ENCODE measurements at regions not wholly inside any gene's neighbourhood (a gene's known extent, or its start where the extent isn't known, plus 50 kb on each side); places are given as distances from the start of the nearest gene placed in this dataset.

DNA sequence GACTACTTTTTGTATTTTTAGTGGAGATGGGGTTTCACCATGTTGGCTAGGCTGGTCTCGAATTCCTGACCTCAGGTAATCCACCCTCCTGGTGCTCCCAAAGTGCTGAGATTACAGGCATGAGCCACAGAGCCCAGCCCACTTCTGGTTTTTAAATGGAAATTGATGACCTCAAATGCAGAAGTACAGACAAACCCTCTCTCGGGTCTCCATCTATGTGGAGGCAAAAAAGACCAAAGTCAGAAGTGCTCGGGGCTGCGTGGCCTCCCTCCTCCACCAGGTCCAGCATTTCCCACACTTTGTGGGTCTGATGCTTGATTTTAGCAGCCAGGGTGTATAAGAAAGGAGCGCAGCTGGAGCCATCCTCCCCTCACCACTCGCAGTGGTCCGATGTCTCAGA, 187.3 kb upstream of the AUTS2 start:
- H3K9me3 ChIP-seq (ENCODE audit: low read length): no peaks in the 10 kb centered on the region
- no peak overlapping the region for H3K27ac ChIP-seq (ENCODE audit: low read depth, low read length)
- ChIA-PET POLR2A (no interaction called here), CTCF (no interaction called here)
- no peaks in the 10 kb centered on the region for H3K4me1 ChIP-seq (ENCODE audit: insufficient read depth, low read length)
- DNase-seq: no peak
- peaks cover 0 to 10% (median 5%) of the 10 kb centered on the region in 5 donors for H3K9me3 Mint-ChIP-seq
- H3K36me3 Mint-ChIP-seq: no peaks in the 10 kb centered on the region
- H3K27ac Mint-ChIP-seq: no peak overlapping the region
- no peak overlapping the region for H3K4me3 Mint-ChIP-seq
- H3K27me3 Mint-ChIP-seq: peaks cover 0 to 2% of the 10 kb centered on the region in 2 donors
- H3K27me3 ChIP-seq (ENCODE audit: insufficient read depth, low read length, poor library complexity, severe bottlenecking): no peaks in the 10 kb centered on the region
- H3K36me3 ChIP-seq (ENCODE audit: insufficient read depth, low read length): no peaks in the 10 kb centered on the region
- H3K4me3 ChIP-seq (ENCODE audit: low read length): no peak overlapping the region
- H3K4me1 Mint-ChIP-seq: no peaks in the 10 kb centered on the region

DNA sequence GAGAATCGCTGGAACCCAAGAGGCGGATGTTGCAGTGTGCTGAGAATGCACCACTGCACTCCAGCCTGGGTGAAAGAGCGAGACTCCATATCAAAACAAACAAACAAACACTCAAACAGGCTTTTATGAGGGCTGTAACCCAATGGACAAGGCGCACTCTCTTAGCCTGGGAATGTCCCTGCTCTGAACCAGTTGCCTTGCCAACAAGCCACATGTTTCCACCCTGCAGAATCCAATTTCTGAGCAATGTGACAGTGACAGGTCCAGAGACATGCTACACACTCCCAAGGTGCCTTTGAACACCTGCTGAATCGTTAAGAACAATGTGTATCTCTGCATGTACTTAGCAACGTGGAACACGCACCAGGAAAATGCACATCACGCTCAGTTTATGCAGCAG, 186.8 kb upstream of the AUTS2 start:
- H3K4me1 Mint-ChIP-seq: no peaks in the 10 kb centered on the region
- peaks cover 0 to 10% (median 5%) of the 10 kb centered on the region in 5 donors for H3K9me3 Mint-ChIP-seq
- POLR2A ChIA-PET: no interaction called here

DNA sequence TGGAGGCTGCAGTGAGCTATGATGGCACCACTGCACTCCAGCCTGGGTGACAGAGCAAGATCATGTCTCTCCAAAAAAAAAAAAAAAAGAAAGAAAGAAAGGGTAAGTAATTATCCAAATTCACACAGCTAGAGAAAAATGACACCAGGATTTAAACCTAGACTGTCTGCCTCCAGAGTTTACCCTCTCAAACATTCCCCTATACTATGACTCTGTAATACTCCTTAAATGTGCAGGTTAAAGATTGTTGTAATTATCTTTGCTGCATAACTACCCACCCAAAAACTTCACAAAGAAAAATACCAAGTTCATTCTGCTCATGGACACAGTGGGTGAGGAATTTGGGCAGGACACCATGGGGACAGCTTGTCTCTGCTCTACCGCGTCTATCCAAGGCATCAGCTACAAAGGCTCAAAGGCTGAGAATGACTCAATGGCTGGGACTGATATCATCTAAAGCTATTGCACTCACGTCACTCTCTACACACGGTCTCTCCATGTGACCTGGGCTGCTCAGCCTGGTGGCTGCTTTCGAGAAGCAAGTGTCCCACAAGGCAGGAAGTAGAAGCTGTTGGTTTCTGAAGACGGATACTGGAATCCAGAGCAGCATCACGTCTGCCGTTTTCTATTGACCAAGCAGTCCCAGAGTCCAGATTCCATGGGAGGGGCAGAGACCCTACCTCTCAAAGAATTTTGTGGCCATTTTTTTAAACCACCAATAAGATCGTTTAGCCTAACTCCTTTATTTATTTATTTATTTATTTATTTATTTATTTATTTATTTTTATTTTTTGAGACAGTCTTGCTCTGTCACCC, 185.7 kb upstream of the AUTS2 start:
- no peak overlapping the region for H3K4me3 ChIP-seq (ENCODE audit: low read length)
- Mint-ChIP-seq H3K4me3 (no peak overlapping the region), H3K4me1 (no peaks in the 10 kb centered on the region), H3K27me3 (peaks cover 0 to 2% of the 10 kb centered on the region in 2 donors), H3K36me3 (no peaks in the 10 kb centered on the region), H3K27ac (peak overlapping the region in 1 of 8 donors; percentile 12), H3K9me3 (peaks cover 0 to 10% (median 5%) of the 10 kb centered on the region in 5 donors)
- H3K27ac ChIP-seq (ENCODE audit: low read depth, low read length): no peak overlapping the region
- POLR2A ChIA-PET: no interaction called here
- H3K4me1 ChIP-seq (ENCODE audit: insufficient read depth, low read length): no peaks in the 10 kb centered on the region
- peak in 1 of 5 donors; percentile 1 for DNase-seq
- no peaks in the 10 kb centered on the region for H3K36me3 ChIP-seq (ENCODE audit: insufficient read depth, low read length)
- H3K9me3 ChIP-seq (ENCODE audit: low read length): no peaks in the 10 kb centered on the region
- H3K27me3 ChIP-seq (ENCODE audit: insufficient read depth, low read length, poor library complexity, severe bottlenecking): no peaks in the 10 kb centered on the region
- CTCF ChIA-PET: no interaction called here

More for the DNA sequence above, 186.8 kb upstream of the AUTS2 start:
- Histone ChIP-seq H3K27me3 (ENCODE audit: insufficient read depth, low read length, poor library complexity, severe bottlenecking) (no peaks in the 10 kb centered on the region), H3K27ac (ENCODE audit: low read depth, low read length) (no peak overlapping the region), H3K4me1 (ENCODE audit: insufficient read depth, low read length) (no peaks in the 10 kb centered on the region), H3K4me3 (ENCODE audit: low read length) (no peak overlapping the region), H3K9me3 (ENCODE audit: low read length) (no peaks in the 10 kb centered on the region), H3K36me3 (ENCODE audit: insufficient read depth, low read length) (no peaks in the 10 kb centered on the region)
- Mint-ChIP-seq H3K27ac (no peak overlapping the region), H3K36me3 (no peaks in the 10 kb centered on the region), H3K4me3 (no peak overlapping the region), H3K27me3 (peaks cover 0 to 2% of the 10 kb centered on the region in 2 donors)
- DNase-seq: no peak
- CTCF ChIA-PET: no interaction called here

DNA sequence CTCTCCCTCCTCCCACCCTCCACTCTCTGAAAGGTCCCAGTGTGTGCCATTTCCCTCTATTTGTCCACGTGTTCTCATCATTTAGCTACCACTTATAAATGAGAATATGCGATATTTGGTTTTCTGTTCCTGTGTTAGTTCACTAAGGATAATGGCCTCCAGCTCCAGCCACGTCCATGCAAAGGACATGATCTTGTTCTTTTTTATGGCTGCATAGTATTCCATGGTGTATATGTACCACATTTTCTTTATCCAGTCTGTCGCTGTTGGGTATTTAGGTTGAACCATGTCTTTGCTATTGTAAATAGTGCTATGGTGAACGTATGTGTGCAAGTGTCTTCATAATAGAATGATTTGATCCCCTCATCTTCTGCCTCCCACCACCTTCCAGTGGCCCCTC, 183.7 kb upstream of the AUTS2 start:
- H3K4me3 Mint-ChIP-seq: no peak overlapping the region
- Histone ChIP-seq H3K4me3 (ENCODE audit: low read length) (no peak overlapping the region), H3K27ac (ENCODE audit: low read depth, low read length) (no peak overlapping the region), H3K9me3 (ENCODE audit: low read length) (no peaks in the 10 kb centered on the region), H3K4me1 (ENCODE audit: insufficient read depth, low read length) (no peaks in the 10 kb centered on the region), H3K36me3 (ENCODE audit: insufficient read depth, low read length) (no peaks in the 10 kb centered on the region), H3K27me3 (ENCODE audit: insufficient read depth, low read length, poor library complexity, severe bottlenecking) (no peaks in the 10 kb centered on the region)
- POLR2A ChIA-PET: interaction anchor here (0.7 kb wide), 1 partner anchor 129 kb away, joined by 3 read pairs; no protein-coding TSS in a partner anchor
- H3K27me3 Mint-ChIP-seq: peaks cover 0 to 3% of the 10 kb centered on the region in 2 donors
- no peak for DNase-seq
- no peak overlapping the region for H3K27ac Mint-ChIP-seq
- H3K9me3 Mint-ChIP-seq: peaks cover 0 to 12% (median 7%) of the 10 kb centered on the region in 5 donors
- H3K4me1 Mint-ChIP-seq: no peaks in the 10 kb centered on the region
- CTCF ChIA-PET: no interaction called here
- no peaks in the 10 kb centered on the region for H3K36me3 Mint-ChIP-seq

DNA sequence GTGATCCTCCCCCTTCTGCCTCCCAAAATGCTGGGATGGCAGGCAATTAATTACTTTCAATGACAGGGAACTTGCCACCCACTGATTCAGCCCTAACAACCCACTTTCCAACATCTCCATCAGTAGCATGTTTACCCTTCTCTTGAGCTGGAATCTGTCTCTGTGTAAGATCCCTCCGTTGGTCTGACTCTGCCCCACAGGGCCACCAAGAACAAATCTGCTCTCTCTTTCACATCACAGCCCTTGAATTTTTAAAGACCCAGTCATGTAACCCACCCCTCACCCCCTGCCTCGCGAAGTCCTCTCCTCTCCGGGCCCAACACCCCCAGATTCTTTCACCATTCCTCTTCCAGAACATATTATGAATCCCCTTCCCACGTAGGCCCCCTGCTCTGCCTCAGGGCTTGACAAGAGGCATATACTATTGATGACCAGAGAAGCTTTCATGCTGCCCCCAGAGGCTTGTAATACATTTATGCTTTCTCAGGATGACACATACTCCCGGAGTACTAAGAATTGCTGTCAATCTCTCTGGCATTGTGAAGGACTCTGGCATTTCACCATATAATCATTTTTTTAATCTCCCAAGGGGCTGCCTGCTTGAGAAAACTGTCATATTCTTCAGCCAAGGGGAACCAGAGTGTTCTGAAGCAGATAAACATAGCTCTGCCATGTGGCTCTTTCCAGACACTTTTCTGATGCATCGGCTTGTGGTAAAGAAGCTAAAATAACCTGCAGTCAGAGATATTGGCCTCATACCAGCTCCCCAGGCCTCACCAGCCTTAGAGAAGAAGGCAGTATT, 179.2 kb upstream of the AUTS2 start:
- no peaks in the 10 kb centered on the region for H3K36me3 Mint-ChIP-seq

DNA sequence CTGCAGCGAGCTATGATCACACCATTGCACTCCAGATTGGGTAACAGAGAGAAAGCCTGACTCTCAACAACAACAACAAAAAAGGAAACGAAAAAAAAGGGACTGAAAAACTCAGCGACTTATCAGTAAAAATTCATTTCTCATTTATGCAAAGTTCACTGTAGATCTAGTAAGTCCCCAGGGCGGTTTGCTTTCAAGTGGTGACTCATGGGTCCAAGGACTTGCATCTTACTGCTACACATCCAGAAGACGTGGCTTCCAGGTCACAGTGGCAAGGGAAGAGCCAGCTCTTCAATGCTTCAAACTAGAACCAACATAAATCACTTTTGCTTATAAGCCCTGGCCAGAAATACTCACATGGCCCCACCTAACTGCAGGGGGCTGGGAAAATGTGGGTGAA, 178.3 kb upstream of the AUTS2 start:
- no peaks in the 10 kb centered on the region for H3K27me3 ChIP-seq (ENCODE audit: insufficient read depth, low read length, poor library complexity, severe bottlenecking)
- no peak overlapping the region for H3K4me3 ChIP-seq (ENCODE audit: low read length)
- H3K27me3 Mint-ChIP-seq: peaks cover 0 to 5% of the 10 kb centered on the region in 2 donors
- H3K36me3 ChIP-seq (ENCODE audit: insufficient read depth, low read length): no peaks in the 10 kb centered on the region
- no peak overlapping the region for H3K27ac Mint-ChIP-seq
- H3K36me3 Mint-ChIP-seq: no peaks in the 10 kb centered on the region
- no peak overlapping the region for H3K27ac ChIP-seq (ENCODE audit: low read depth, low read length)
- ChIA-PET POLR2A (no interaction called here), CTCF (no interaction called here)
- peaks cover 0 to 12% (median 5%) of the 10 kb centered on the region in 5 donors for H3K9me3 Mint-ChIP-seq
- no peak for DNase-seq
- H3K4me1 Mint-ChIP-seq: no peaks in the 10 kb centered on the region
- no peaks in the 10 kb centered on the region for H3K4me1 ChIP-seq (ENCODE audit: insufficient read depth, low read length)
- H3K4me3 Mint-ChIP-seq: no peak overlapping the region
- no peaks in the 10 kb centered on the region for H3K9me3 ChIP-seq (ENCODE audit: low read length)

More for the DNA sequence above, 179.2 kb upstream of the AUTS2 start:
- no peaks in the 10 kb centered on the region for H3K27me3 ChIP-seq (ENCODE audit: insufficient read depth, low read length, poor library complexity, severe bottlenecking)
- no peaks in the 10 kb centered on the region for H3K9me3 ChIP-seq (ENCODE audit: low read length)
- no peak overlapping the region for H3K4me3 ChIP-seq (ENCODE audit: low read length)
- ChIA-PET CTCF (no interaction called here), POLR2A (no interaction called here)
- H3K36me3 ChIP-seq (ENCODE audit: insufficient read depth, low read length): no peaks in the 10 kb centered on the region
- no peaks in the 10 kb centered on the region for H3K4me1 Mint-ChIP-seq
- no peak overlapping the region for H3K27ac Mint-ChIP-seq
- H3K27ac ChIP-seq (ENCODE audit: low read depth, low read length): no peak overlapping the region
- H3K27me3 Mint-ChIP-seq: peaks cover 0 to 5% of the 10 kb centered on the region in 2 donors
- no peak for DNase-seq
- peaks cover 0 to 18% (median 7%) of the 10 kb centered on the region in 5 donors for H3K9me3 Mint-ChIP-seq
- no peak overlapping the region for H3K4me3 Mint-ChIP-seq
- H3K4me1 ChIP-seq (ENCODE audit: insufficient read depth, low read length): no peaks in the 10 kb centered on the region

DNA sequence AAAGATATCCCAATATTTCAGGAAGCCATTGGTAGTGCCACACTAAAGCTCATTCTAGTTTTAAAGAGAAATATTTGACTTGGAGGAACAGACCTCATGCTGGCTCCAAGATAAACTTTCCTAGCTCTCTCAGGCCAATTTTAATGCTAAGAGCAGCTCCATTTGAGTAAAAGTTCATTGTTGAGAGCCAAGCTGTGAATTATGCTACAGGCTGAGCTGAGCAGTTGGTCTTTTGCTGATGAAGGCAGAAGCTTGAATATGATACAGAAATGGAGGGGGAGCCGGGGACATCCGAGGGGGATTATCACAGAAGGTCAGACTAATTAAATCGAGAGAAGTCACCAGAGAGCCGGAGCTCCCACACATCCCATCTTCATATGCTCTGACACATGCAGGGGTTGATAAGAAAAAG, 175.7 kb upstream of the AUTS2 start:
- Mint-ChIP-seq H3K9me3 (peaks cover 0 to 8% (median 3%) of the 10 kb centered on the region in 5 donors), H3K36me3 (no peaks in the 10 kb centered on the region), H3K27ac (no peak overlapping the region), H3K4me3 (no peak overlapping the region), H3K27me3 (peaks cover 0 to 6% of the 10 kb centered on the region in 2 donors), H3K4me1 (no peaks in the 10 kb centered on the region)
- no peak for DNase-seq
- no peaks in the 10 kb centered on the region for H3K4me1 ChIP-seq (ENCODE audit: insufficient read depth, low read length)
- POLR2A ChIA-PET: no interaction called here
- H3K27me3 ChIP-seq (ENCODE audit: insufficient read depth, low read length, poor library complexity, severe bottlenecking): no peaks in the 10 kb centered on the region
- CTCF ChIA-PET: no interaction called here
- no peak overlapping the region for H3K4me3 ChIP-seq (ENCODE audit: low read length)
- no peaks in the 10 kb centered on the region for H3K9me3 ChIP-seq (ENCODE audit: low read length)
- no peaks in the 10 kb centered on the region for H3K36me3 ChIP-seq (ENCODE audit: insufficient read depth, low read length)
- H3K27ac ChIP-seq (ENCODE audit: low read depth, low read length): no peak overlapping the region

DNA sequence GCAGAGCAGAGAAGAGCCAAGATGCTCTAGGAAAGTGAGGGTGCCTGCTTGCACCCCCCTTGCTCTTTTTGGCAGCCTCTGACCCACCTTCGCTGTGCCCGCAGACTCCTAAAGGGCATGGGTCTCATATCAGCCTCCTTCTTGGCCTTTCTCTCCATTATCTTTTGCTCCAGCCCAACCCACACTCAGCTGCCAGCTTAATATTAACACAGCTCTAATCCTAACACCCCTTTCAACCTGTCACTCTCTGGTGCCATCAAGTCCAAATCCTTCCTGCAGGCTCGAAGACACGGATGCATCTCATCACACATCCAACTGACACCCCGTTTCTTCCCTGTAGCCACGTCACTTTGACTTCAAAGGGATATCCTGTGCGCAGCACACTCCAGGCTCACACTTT, 171.6 kb upstream of the AUTS2 start:
- Histone ChIP-seq H3K27ac (ENCODE audit: low read depth, low read length) (no peak overlapping the region), H3K27me3 (ENCODE audit: insufficient read depth, low read length, poor library complexity, severe bottlenecking) (no peaks in the 10 kb centered on the region), H3K36me3 (ENCODE audit: insufficient read depth, low read length) (no peaks in the 10 kb centered on the region), H3K4me1 (ENCODE audit: insufficient read depth, low read length) (no peaks in the 10 kb centered on the region), H3K4me3 (ENCODE audit: low read length) (no peak overlapping the region), H3K9me3 (ENCODE audit: low read length) (no peaks in the 10 kb centered on the region)
- Mint-ChIP-seq H3K4me1 (no peaks in the 10 kb centered on the region), H3K27ac (no peak overlapping the region), H3K36me3 (no peaks in the 10 kb centered on the region), H3K27me3 (peaks cover 8 to 10% of the 10 kb centered on the region in 2 donors), H3K9me3 (peaks cover 0 to 8% (median 2%) of the 10 kb centered on the region in 5 donors), H3K4me3 (no peak overlapping the region)
- POLR2A ChIA-PET: no interaction called here
- no peak for DNase-seq
- CTCF ChIA-PET: no interaction called here
